ENCODE measurements at regions not wholly inside any gene's neighbourhood (a gene's known extent, or its start where the extent isn't known, plus 50 kb on each side); places are given as distances from the start of the nearest gene placed in this dataset.

- Histone ChIP-seq H3K27me3 (ENCODE audit: insufficient read depth, low read length) (no peaks in the 10 kb centered on the region), H3K4me1 (ENCODE audit: insufficient read depth, low read length) (no peaks in the 10 kb centered on the region), H3K9ac (ENCODE audit: low read depth, low read length) (no peak overlapping the region), H3K27ac (ENCODE audit: low read depth, low read length) (no peak overlapping the region), H3K4me3 (ENCODE audit: low read length) (no peak overlapping the region), H3K36me3 (ENCODE audit: insufficient read depth, low read length) (no peaks in the 10 kb centered on the region), H3K9me3 (ENCODE audit: insufficient read depth, low read depth, low read length) (peaks cover 8% of the 10 kb centered on the region)
- 95% methylated on average over 3 of the region's 3 CpGs for WGBS
Measured at GRCh38 chr5:91562922-91563321, 179.8 kb upstream of the ARRDC3 start.

GRCh38 chr5:91541696-91542095, 158.6 kb upstream of the ARRDC3 start:
- no peaks in the 10 kb centered on the region for H3K36me3 ChIP-seq (ENCODE audit: insufficient read depth, low read length)
- H3K27me3 ChIP-seq (ENCODE audit: insufficient read depth, low read length) = no peaks in the 10 kb centered on the region
- H3K4me1 ChIP-seq (ENCODE audit: insufficient read depth, low read length) = no peaks in the 10 kb centered on the region
- no peaks in the 10 kb centered on the region for H3K9me3 ChIP-seq (ENCODE audit: insufficient read depth, low read depth, low read length)
- H3K27ac ChIP-seq (ENCODE audit: low read depth, low read length) = no peak overlapping the region
- H3K4me3 ChIP-seq (ENCODE audit: low read length) = no peak overlapping the region
- no peak overlapping the region for H3K9ac ChIP-seq (ENCODE audit: low read depth, low read length)

- WGBS = 95% methylated on average over 2 of the region's 4 CpGs
- no peak overlapping the region for H3K4me3 ChIP-seq (ENCODE audit: low read length)
- no peaks in the 10 kb centered on the region for H3K9me3 ChIP-seq (ENCODE audit: insufficient read depth, low read depth, low read length)
- no peak overlapping the region for H3K9ac ChIP-seq (ENCODE audit: low read depth, low read length)
- H3K27me3 ChIP-seq (ENCODE audit: insufficient read depth, low read length) = no peaks in the 10 kb centered on the region
- H3K36me3 ChIP-seq (ENCODE audit: insufficient read depth, low read length) = no peaks in the 10 kb centered on the region
- no peaks in the 10 kb centered on the region for H3K4me1 ChIP-seq (ENCODE audit: insufficient read depth, low read length)
- H3K27ac ChIP-seq (ENCODE audit: low read depth, low read length) = no peak overlapping the region
Measured at GRCh38 chr5:91538179-91538578, 155.1 kb upstream of the ARRDC3 start.

DNA sequence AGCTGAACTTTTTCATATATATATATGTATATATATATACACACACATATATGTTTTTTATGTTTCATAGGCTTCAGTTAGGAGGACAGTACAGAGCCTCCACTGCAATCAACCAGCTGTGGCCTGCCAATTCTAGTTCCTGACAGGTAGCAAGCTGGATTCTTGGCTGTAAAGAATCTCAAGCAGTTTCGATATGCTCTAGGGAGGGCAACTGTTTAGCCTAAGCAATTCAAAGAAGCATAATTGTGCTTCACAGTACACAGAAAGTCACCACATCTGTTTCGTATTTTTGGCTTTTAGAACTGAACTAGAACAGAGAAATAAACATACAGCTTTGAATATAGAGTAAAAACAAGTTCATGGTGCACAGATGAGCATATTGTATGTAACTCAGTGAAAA, 152.4 kb upstream of the ARRDC3 start:
- no peak overlapping the region for H3K9ac ChIP-seq (ENCODE audit: low read depth, low read length)
- no peak overlapping the region for H3K27ac ChIP-seq (ENCODE audit: low read depth, low read length)
- H3K4me3 ChIP-seq (ENCODE audit: low read length) = no peak overlapping the region
- WGBS = 98% methylated on average over 2 of the region's 2 CpGs
- H3K27me3 ChIP-seq (ENCODE audit: insufficient read depth, low read length) = no peaks in the 10 kb centered on the region
- no peaks in the 10 kb centered on the region for H3K36me3 ChIP-seq (ENCODE audit: insufficient read depth, low read length)
- H3K9me3 ChIP-seq (ENCODE audit: insufficient read depth, low read depth, low read length) = no peaks in the 10 kb centered on the region
- H3K4me1 ChIP-seq (ENCODE audit: insufficient read depth, low read length) = no peaks in the 10 kb centered on the region

DNA sequence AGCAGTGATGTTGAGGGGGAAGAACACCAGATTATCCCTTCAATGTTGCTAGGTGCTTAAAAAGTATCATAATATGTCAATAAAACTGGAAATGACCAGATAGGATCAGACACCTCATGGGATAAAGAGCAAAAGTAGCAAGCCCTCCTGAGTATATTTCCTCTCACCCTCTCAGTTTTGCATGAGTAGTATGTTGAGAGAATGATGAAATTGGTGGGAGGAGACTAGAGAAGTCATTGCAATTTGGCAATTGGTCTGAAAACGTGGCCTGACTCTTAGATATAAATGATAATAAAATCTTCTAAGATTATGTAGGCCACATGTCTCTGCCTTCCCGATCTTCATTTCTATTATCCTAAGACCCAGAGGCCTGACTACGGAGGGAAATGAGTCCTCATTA, 151.2 kb upstream of the ARRDC3 start:
- H3K4me1 ChIP-seq (ENCODE audit: insufficient read depth, low read length) = no peaks in the 10 kb centered on the region
- no peak overlapping the region for H3K9ac ChIP-seq (ENCODE audit: low read depth, low read length)
- no peaks in the 10 kb centered on the region for H3K36me3 ChIP-seq (ENCODE audit: insufficient read depth, low read length)
- no peak overlapping the region for H3K4me3 ChIP-seq (ENCODE audit: low read length)
- 83% methylated on average over 1 of the region's 3 CpGs for WGBS
- no peaks in the 10 kb centered on the region for H3K27me3 ChIP-seq (ENCODE audit: insufficient read depth, low read length)
- no peak overlapping the region for H3K27ac ChIP-seq (ENCODE audit: low read depth, low read length)
- H3K9me3 ChIP-seq (ENCODE audit: insufficient read depth, low read depth, low read length) = no peaks in the 10 kb centered on the region

GRCh38 chr5:91532779-91533178, 149.7 kb upstream of the ARRDC3 start:
- Histone ChIP-seq H3K9ac (ENCODE audit: low read depth, low read length) (no peak overlapping the region), H3K27me3 (ENCODE audit: insufficient read depth, low read length) (no peaks in the 10 kb centered on the region), H3K4me1 (ENCODE audit: insufficient read depth, low read length) (no peaks in the 10 kb centered on the region), H3K9me3 (ENCODE audit: insufficient read depth, low read depth, low read length) (no peaks in the 10 kb centered on the region), H3K36me3 (ENCODE audit: insufficient read depth, low read length) (no peaks in the 10 kb centered on the region), H3K4me3 (ENCODE audit: low read length) (no peak overlapping the region), H3K27ac (ENCODE audit: low read depth, low read length) (no peak overlapping the region)
- 100% methylated on average over 1 of the region's 1 CpG for WGBS

GRCh38 chr5:91532281-91532680, 149.2 kb upstream of the ARRDC3 start:
- H3K27ac ChIP-seq (ENCODE audit: low read depth, low read length) = no peak overlapping the region
- H3K36me3 ChIP-seq (ENCODE audit: insufficient read depth, low read length) = no peaks in the 10 kb centered on the region
- H3K27me3 ChIP-seq (ENCODE audit: insufficient read depth, low read length) = no peaks in the 10 kb centered on the region
- H3K4me1 ChIP-seq (ENCODE audit: insufficient read depth, low read length) = no peaks in the 10 kb centered on the region
- H3K9ac ChIP-seq (ENCODE audit: low read depth, low read length) = no peak overlapping the region
- 90% methylated on average over 1 of the region's 1 CpG for WGBS
- H3K9me3 ChIP-seq (ENCODE audit: insufficient read depth, low read depth, low read length) = no peaks in the 10 kb centered on the region
- no peak overlapping the region for H3K4me3 ChIP-seq (ENCODE audit: low read length)

- WGBS = 96% methylated on average over 2 of the region's 2 CpGs
Measured at GRCh38 chr5:91528831-91529230, 145.7 kb upstream of the ARRDC3 start.

GRCh38 chr5:91521785-91522184, 138.7 kb upstream of the ARRDC3 start:
- Histone ChIP-seq H3K4me3 (ENCODE audit: low read length) (no peak overlapping the region), H3K9me3 (ENCODE audit: insufficient read depth, low read depth, low read length) (no peaks in the 10 kb centered on the region), H3K27me3 (ENCODE audit: insufficient read depth, low read length) (no peaks in the 10 kb centered on the region), H3K9ac (ENCODE audit: low read depth, low read length) (no peak overlapping the region), H3K36me3 (ENCODE audit: insufficient read depth, low read length) (no peaks in the 10 kb centered on the region), H3K4me1 (ENCODE audit: insufficient read depth, low read length) (no peaks in the 10 kb centered on the region), H3K27ac (ENCODE audit: low read depth, low read length) (no peak overlapping the region)
- WGBS = 80% methylated on average over 2 of the region's 5 CpGs

More at GRCh38 chr5:91528831-91529230, 145.7 kb upstream of the ARRDC3 start:
- Histone ChIP-seq H3K9me3 (ENCODE audit: insufficient read depth, low read depth, low read length) (no peaks in the 10 kb centered on the region), H3K36me3 (ENCODE audit: insufficient read depth, low read length) (no peaks in the 10 kb centered on the region), H3K9ac (ENCODE audit: low read depth, low read length) (no peak overlapping the region), H3K27ac (ENCODE audit: low read depth, low read length) (no peak overlapping the region), H3K4me3 (ENCODE audit: low read length) (no peak overlapping the region), H3K27me3 (ENCODE audit: insufficient read depth, low read length) (no peaks in the 10 kb centered on the region), H3K4me1 (ENCODE audit: insufficient read depth, low read length) (no peaks in the 10 kb centered on the region)

GRCh38 chr5:91521334-91521733, 138.2 kb upstream of the ARRDC3 start:
- Histone ChIP-seq H3K27ac (ENCODE audit: low read depth, low read length) (no peak overlapping the region), H3K27me3 (ENCODE audit: insufficient read depth, low read length) (no peaks in the 10 kb centered on the region), H3K4me1 (ENCODE audit: insufficient read depth, low read length) (no peaks in the 10 kb centered on the region), H3K9me3 (ENCODE audit: insufficient read depth, low read depth, low read length) (no peaks in the 10 kb centered on the region), H3K9ac (ENCODE audit: low read depth, low read length) (no peak overlapping the region), H3K36me3 (ENCODE audit: insufficient read depth, low read length) (no peaks in the 10 kb centered on the region), H3K4me3 (ENCODE audit: low read length) (no peak overlapping the region)
- WGBS = no CpG with 5 or more reads among the region's 1 CpG

- H3K27me3 ChIP-seq (ENCODE audit: insufficient read depth, low read length) = no peaks in the 10 kb centered on the region
- no peak overlapping the region for H3K27ac ChIP-seq (ENCODE audit: low read depth, low read length)
- H3K9ac ChIP-seq (ENCODE audit: low read depth, low read length) = no peak overlapping the region
- H3K4me3 ChIP-seq (ENCODE audit: low read length) = no peak overlapping the region
- WGBS = 67% methylated on average over 4 of the region's 4 CpGs
- H3K9me3 ChIP-seq (ENCODE audit: insufficient read depth, low read depth, low read length) = no peaks in the 10 kb centered on the region
- no peaks in the 10 kb centered on the region for H3K4me1 ChIP-seq (ENCODE audit: insufficient read depth, low read length)
- H3K36me3 ChIP-seq (ENCODE audit: insufficient read depth, low read length) = no peaks in the 10 kb centered on the region
Measured at GRCh38 chr5:91514400-91514799, 131.3 kb upstream of the ARRDC3 start.

GRCh38 chr5:91503321-91503720, 120.2 kb upstream of the ARRDC3 start:
- H3K9ac ChIP-seq (ENCODE audit: low read depth, low read length) = no peak overlapping the region
- H3K36me3 ChIP-seq (ENCODE audit: insufficient read depth, low read length) = no peaks in the 10 kb centered on the region
- no peaks in the 10 kb centered on the region for H3K27me3 ChIP-seq (ENCODE audit: insufficient read depth, low read length)
- no peak overlapping the region for H3K27ac ChIP-seq (ENCODE audit: low read depth, low read length)
- no peaks in the 10 kb centered on the region for H3K9me3 ChIP-seq (ENCODE audit: insufficient read depth, low read depth, low read length)
- H3K4me3 ChIP-seq (ENCODE audit: low read length) = no peak overlapping the region
- WGBS = 97% methylated on average over 3 of the region's 3 CpGs
- no peaks in the 10 kb centered on the region for H3K4me1 ChIP-seq (ENCODE audit: insufficient read depth, low read length)
